Umbilical cord (tissue), 1 donor: ENCODE measurements at regions not wholly inside any gene's neighbourhood (a gene's known extent, or its start where the extent isn't known, plus 50 kb on each side); places are given as distances from the start of the nearest gene placed in this dataset.

Experiments
- DNase-seq: peaks from one replicate; pipeline ENCODE4 v3.0.0-alpha.2; 2015; ENCODE audit warnings: low spot score

DNA sequence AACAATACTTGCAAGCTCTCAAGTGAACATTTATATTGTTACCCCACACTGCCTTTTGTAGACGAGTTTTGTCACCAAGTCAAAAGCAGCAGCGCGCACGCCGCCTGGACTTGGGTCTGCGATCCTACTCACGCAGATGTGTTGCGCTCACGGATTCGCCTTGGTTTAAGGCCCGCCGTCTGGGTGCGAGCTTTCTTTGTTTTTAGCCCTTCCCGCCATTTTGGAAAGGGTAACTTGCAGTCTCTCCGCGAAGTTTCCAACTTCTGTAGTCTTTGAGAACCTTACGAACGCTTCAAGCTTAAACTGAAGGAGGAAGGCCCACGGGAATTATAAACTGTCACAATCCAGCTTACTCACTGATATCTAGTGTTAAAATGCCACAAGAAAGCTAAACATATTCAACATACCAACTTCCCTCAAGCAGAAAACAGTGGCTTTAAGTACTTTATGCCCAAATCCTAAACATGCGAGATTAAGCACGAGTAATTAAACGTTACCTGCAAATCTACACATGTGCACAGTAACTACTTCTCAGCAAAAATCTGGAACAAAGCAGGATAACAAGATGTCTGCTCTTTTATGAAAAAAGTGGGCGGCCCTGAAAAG, 80.4 kb upstream of the BTN3A2 start:
- peak; percentile 75 for DNase-seq

DNA sequence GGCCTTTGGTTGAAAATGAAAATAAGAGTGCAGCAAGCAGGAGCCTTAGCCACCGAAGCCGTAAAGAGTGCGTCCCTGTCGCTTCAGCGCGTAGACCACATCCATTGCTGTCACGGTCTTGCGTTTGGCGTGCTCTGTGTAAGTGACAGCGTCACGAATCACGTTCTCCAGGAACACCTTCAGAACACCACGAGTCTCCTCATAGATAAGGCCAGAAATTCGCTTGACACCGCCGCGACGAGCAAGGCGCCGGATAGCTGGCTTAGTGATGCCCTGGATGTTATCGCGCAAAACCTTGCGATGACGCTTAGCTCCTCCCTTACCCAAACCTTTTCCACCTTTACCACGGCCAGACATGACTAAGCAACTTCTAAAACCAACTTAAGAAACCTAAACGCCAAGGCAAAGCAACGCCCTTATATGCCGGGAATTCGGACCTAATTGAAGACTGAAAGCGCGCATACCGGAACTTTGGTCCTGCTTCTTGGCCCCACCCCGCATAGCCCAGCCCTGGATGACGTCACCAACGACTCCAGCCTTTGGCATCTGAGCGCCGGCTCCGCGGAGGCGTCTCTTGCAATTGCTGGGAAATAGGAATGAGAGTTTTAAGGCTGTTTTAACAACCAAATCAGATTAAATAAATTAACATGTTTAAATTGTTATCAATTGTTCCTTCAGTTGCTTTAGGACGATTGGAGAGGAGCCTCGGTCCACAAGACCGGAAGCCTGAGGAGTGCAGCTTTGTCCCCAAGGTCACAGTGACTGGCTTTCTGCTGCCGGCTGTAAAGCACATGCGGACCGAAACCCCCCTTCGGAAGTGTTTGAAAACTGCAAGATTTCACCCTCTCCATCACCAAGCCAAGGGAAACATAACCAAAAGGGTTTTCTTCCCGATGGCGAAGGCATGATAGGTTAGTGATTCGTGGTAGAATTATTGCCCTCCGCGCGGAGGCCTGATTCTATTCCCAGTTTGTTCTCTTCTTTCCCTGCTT, 79.6 kb upstream of the BTN3A2 start:
- DNase-seq, result peak; percentile 100

DNA sequence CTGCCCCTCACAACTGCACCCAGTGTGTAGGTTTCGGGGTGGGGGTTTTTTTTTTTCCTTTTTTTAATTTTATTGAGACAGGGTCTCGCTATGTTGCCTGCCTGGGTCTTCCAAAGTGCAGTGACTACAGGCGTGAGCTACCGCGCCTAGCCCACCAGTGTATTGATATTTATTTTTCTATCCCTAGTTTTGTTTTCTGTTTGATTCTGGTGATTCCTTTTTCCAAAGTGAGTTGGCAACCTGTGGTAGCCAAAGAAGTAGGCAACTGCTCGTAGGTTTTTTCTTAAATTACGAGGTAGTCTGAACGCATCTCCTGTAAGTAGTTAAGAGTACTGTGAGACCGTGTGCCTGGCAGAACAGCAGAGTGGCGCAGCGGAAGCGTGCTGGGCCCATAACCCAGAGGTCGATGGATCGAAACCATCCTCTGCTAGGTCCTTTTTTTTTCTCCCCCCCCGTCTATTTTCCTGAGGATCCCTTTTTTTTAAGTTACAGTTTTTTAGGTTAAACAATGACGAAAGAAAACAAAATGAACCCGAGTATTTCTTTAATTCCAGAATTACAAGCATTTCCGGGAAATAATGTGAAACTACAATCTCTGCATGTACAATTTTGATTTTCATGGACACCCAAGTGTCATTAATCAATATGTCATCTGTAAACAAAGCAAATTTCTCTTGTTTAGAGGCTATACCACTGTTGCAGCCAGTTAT, 78.7 kb upstream of the BTN3A2 start:
- DNase-seq, result peak; percentile 87

- DNase-seq, result no peak
Measured at GRCh38 chr6:26288155-26288554, 76.8 kb upstream of the BTN3A2 start.

DNA sequence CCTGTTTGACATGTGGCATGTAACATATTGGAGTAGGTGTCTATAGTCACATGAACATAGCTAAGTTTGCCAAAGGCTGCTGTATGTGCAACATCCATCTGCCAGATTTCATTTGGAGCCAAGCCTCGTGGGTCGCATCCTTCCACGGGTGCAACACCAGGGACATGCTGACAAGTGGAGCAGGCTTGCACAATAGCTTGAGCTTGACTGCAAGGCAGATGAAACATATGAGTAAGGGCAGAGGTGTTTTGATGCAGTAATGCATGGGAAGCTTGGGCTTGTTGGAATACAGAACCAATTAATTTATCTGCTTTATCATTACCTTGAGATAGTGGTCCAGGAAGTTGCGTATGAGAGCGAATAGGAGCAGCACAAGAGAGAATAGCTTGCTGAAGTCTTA, 74.1 kb upstream of the BTN3A2 start:
- DNase-seq, result no peak

- DNase-seq, result no peak
Measured at GRCh38 chr6:26292709-26293108, 72.3 kb upstream of the BTN3A2 start.

DNA sequence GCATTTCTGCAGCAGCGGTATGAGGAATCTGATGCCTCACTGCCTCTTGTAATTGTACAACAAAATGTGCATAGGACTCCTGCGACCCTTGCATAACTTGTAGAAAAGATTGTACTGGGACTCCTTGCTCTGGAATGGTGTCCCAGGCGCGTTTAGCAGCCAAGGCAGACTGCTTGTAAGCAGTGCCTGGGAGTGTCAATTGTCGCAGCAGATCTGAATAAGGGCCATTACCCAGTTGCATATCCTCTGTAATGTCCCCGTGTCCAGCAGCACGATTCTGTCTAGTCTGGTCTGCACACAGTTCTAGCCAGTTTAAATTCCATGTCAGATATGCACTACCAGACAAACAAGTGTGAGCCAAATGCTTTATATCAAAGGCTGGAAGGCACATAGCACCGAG, 70.7 kb upstream of the BTN3A2 start:
- DNase-seq, result no peak

GRCh38 chr6:26295691-26296555, 69.1 kb upstream of the BTN3A2 start:
- no peak for DNase-seq

- DNase-seq, result no peak
Measured at GRCh38 chr6:26296556-26296856, 68.5 kb upstream of the BTN3A2 start.

DNA sequence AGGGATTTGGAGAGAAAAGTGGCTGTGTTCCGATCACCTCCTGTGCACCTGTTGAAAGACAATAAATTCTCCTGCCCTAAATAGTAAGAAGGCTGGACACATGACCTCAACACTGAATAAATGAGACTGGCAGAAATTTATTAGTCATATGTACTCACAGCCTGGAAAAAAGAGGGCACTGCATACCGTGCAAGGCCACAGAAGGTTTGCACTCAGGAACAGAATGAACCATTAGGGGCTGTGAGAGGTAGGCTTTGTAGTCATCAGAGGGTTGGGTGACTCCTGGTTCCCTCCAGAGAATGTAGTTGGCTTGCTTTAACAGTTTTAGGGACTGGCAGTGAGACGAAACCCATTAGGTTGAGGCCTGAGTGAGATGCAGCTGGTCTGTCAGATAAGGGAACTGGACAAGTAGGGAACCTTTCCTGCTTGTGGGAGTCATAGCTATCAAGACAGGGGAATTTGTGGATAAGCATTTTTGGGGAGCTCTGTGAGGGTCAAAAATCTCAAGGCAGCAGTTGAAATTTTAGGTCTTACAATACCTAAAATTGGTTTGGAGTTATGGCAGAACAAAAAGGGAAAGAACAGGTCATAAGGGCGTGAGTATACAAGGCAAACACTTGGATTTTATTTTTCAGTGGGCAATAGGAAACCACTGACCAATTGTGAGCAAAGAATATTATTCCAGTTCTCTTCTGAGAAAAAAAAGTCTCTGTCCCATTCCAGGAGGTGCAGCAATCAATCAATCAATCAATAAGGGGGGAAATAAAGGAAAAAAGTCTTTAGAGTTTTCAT, 67.9 kb upstream of the BTN3A2 start:
- no peak for DNase-seq

GRCh38 chr6:26299286-26300042, 65.5 kb upstream of the BTN3A2 start:
- DNase-seq, result no peak

DNA sequence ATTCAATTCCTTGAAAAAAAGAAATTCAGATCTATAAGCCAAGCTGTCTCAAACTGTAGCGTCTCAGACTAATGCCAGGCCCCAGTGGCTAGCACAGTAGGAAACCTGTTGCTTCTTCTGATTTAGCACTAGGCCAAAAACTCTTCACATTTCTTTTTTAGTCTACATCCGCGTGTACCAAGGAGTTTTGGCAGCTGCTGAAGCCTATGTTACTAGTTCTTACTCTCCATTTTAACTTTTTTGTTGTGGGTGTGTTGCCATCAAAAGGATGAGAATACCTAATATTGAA, 65.0 kb upstream of the BTN3A2 start:
- DNase-seq, result no peak

- no peak for DNase-seq
Measured at GRCh38 chr6:26300359-26300758, 64.6 kb upstream of the BTN3A2 start.

GRCh38 chr6:26300828-26301227, 64.2 kb upstream of the BTN3A2 start:
- no peak for DNase-seq

- no peak for DNase-seq
Measured at GRCh38 chr6:26301638-26302037, 63.4 kb upstream of the BTN3A2 start.

- no peak for DNase-seq
Measured at GRCh38 chr6:26302941-26303559, 61.9 kb upstream of the BTN3A2 start.

- no peak for DNase-seq
Measured at GRCh38 chr6:26304213-26304796, 60.7 kb upstream of the BTN3A2 start.

- peak; percentile 74 for DNase-seq
Measured at GRCh38 chr6:26304797-26305640, 60.0 kb upstream of the BTN3A2 start.

GRCh38 chr6:26305641-26305969, 59.4 kb upstream of the BTN3A2 start:
- DNase-seq, result no peak
